Esophagus muscularis mucosa (tissue), 4 donors: ENCODE measurements at regions not wholly inside any gene's neighbourhood (a gene's known extent, or its start where the extent isn't known, plus 50 kb on each side); places are given as distances from the start of the nearest gene placed in this dataset.

Experiments used
- EP300 ChIP-seq: sonication (generic); formaldehyde crosslinking; IDR thresholded peaks from one replicate; pipeline ENCODE4 v1.6.1; 2017; ENCODE audit warnings: antibody characterized with exemption
- POLR2A ChIP-seq: fragments of 450-650 bp; IDR thresholded peaks from one replicate; pipeline ENCODE4 v1.6.1; 2017; ENCODE audit warnings: antibody characterized with exemption, moderate library complexity, mild to moderate bottlenecking, low read depth
- POLR2AphosphoS5 ChIP-seq, 2 donors: sonication (generic); formaldehyde crosslinking; IDR thresholded peaks; one replicate each; pipeline ENCODE4 v1.6.1; 2017; ENCODE audit warnings: antibody characterized with exemption in 2 of 2
- TF ChIP-seq, protein P1 (sequence below), 3 experiments: fragments of 200-600 bp in 2 of 3; fragments of 450-650 bp in 1 of 3; sonication (generic) in 2 of 3; IDR thresholded peaks; one replicate each; pipeline ENCODE4 v1.5.1; 2017 to 2019; ENCODE audit warnings: antibody characterized with exemption in 3 of 3, mild to moderate bottlenecking in 2 of 3, moderate library complexity in 1 of 3

DNA sequence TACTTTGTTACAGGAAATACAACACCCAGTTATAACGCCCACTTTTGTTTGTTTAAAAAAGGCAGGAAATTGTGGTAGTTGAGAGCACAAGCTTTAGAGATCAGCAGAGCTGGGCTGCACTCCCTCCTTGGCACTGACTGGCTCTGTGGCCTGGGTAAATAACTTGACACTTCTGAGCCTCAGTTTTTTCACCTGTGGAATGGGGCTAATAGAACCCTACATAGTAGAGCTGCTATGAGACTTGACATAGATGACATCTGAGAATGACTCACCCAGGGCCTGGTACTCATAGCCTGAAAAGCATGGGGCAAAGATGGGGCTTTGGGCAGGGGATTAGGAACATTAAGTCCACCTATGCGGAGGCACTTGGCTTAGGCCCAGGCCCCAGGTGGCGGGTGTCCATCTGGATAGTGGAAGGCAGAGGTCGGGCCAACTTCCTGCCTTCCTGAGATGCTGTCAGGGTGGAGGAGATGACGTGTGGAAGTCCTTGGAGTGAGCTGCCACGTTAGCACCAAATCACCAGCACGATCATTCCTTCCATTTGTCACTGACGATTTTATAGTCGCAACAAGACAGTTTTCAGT lies 159.1 kb downstream of the KATNAL1 start:
- TF ChIP-seq, protein P1, sequence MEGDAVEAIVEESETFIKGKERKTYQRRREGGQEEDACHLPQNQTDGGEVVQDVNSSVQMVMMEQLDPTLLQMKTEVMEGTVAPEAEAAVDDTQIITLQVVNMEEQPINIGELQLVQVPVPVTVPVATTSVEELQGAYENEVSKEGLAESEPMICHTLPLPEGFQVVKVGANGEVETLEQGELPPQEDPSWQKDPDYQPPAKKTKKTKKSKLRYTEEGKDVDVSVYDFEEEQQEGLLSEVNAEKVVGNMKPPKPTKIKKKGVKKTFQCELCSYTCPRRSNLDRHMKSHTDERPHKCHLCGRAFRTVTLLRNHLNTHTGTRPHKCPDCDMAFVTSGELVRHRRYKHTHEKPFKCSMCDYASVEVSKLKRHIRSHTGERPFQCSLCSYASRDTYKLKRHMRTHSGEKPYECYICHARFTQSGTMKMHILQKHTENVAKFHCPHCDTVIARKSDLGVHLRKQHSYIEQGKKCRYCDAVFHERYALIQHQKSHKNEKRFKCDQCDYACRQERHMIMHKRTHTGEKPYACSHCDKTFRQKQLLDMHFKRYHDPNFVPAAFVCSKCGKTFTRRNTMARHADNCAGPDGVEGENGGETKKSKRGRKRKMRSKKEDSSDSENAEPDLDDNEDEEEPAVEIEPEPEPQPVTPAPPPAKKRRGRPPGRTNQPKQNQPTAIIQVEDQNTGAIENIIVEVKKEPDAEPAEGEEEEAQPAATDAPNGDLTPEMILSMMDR (IDR thresholded peaks at IDR 0.05), result no peak
- no peak for TF ChIP-seq POLR2A
- TF ChIP-seq POLR2AphosphoS5 (IDR thresholded peaks at IDR 0.05), result no peak
- TF ChIP-seq EP300, result no peak
